Mesothelial cell of epicardium (in vitro differentiated cells): ENCODE measurements at regions not wholly inside any gene's neighbourhood (a gene's known extent, or its start where the extent isn't known, plus 50 kb on each side); places are given as distances from the start of the nearest gene placed in this dataset.

ENCODE experiments used
- DNase-seq, 2 experiments: peaks; one replicate each; pipeline ENCODE4 v3.0.0; 2021; ENCODE audit warnings: low spot score in 2 of 2; ENCODE audit not compliant: unreplicated experiment in 2 of 2
- H3K27ac Mint-ChIP-seq: 2 replicates; pipeline ENCODE4 v1.8.0; 2021; ENCODE audit warnings: mixed read lengths
- H3K27me3 Mint-ChIP-seq: 2 replicates; pipeline ENCODE4 v1.8.0; 2021; ENCODE audit warnings: low read depth, mixed read lengths
- H3K36me3 Mint-ChIP-seq: 2 replicates; pipeline ENCODE4 v1.8.0; 2021; ENCODE audit warnings: mixed read lengths
- H3K4me1 Mint-ChIP-seq: 2 replicates; pipeline ENCODE4 v1.8.0; 2021; ENCODE audit warnings: mixed read lengths
- H3K4me3 Mint-ChIP-seq: 2 replicates; pipeline ENCODE4 v1.8.0; 2021; ENCODE audit warnings: mild to moderate bottlenecking, moderate library complexity, mixed read lengths
- H3K9me3 Mint-ChIP-seq: 2 replicates; pipeline ENCODE4 v1.8.0; 2021; ENCODE audit warnings: mixed read lengths
- TF ChIP-seq, protein P1 (sequence below): fragments of 200-600 bp; sonication (generic); IDR thresholded peaks from one replicate; pipeline ENCODE4 v1.5.0; 2021; ENCODE audit warnings: antibody characterized with exemption; ENCODE audit not compliant: unreplicated experiment

DNA sequence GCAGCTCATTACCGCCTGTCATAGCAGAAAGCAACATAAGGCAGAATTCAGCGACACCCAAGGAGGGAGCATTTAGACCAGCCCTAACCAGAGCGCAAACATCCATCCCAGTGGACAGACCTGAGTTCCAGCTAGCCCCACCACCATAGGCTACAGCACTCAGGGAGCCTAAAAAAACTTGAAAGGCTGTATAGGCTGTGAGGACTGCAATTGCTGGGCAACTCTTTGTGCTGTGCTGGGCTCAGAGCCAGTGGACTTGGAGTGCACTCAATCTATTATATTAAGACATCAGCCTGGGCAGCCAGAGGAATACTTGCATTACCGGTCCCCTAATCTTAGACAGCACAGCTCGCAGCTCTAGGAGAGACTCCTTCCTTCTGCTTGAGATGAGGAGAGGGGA is 207.3 kb downstream of the KIF2B start:
- no peak for DNase-seq
- Mint-ChIP-seq H3K27ac (no peak overlapping the region), H3K4me3 (no peak overlapping the region), H3K36me3 (no peaks in the 10 kb centered on the region), H3K27me3 (no peaks in the 10 kb centered on the region), H3K9me3 (peaks cover 24% of the 10 kb centered on the region), H3K4me1 (no peaks in the 10 kb centered on the region)
- TF ChIP-seq, protein P1, sequence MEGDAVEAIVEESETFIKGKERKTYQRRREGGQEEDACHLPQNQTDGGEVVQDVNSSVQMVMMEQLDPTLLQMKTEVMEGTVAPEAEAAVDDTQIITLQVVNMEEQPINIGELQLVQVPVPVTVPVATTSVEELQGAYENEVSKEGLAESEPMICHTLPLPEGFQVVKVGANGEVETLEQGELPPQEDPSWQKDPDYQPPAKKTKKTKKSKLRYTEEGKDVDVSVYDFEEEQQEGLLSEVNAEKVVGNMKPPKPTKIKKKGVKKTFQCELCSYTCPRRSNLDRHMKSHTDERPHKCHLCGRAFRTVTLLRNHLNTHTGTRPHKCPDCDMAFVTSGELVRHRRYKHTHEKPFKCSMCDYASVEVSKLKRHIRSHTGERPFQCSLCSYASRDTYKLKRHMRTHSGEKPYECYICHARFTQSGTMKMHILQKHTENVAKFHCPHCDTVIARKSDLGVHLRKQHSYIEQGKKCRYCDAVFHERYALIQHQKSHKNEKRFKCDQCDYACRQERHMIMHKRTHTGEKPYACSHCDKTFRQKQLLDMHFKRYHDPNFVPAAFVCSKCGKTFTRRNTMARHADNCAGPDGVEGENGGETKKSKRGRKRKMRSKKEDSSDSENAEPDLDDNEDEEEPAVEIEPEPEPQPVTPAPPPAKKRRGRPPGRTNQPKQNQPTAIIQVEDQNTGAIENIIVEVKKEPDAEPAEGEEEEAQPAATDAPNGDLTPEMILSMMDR, result no peak

GRCh38 chr17:54046570-54046969 is 223.8 kb downstream of the KIF2B start:
- Mint-ChIP-seq H3K36me3 (peaks cover 8% of the 10 kb centered on the region), H3K4me3 (no peak overlapping the region), H3K27ac (no peak overlapping the region), H3K27me3 (no peaks in the 10 kb centered on the region), H3K4me1 (no peaks in the 10 kb centered on the region), H3K9me3 (peaks cover 23% of the 10 kb centered on the region)
- no peak for DNase-seq
- TF ChIP-seq, protein P1, result no peak

DNA sequence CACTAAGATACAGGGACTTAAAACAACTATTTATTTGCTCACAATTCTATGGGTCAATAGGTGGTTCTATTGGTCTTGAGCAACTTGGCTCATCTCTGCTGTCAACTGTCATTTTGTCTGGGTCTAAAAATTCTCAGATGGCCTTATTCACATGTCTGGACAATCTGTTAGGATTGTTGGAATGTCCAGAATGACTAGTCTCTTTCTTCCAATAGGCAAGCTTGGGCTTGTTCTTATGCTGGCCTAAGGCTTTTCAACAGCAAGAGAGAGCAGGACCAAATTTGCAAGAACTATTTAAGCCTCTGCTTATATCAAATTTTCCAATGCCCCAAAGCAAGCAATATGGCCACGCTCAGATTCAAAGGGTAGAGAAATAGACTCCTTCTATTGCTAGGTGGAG is 240.9 kb downstream of the KIF2B start:
- TF ChIP-seq, protein P1, result no peak
- DNase-seq, result no peak
- Mint-ChIP-seq H3K4me3 (no peak overlapping the region), H3K4me1 (no peaks in the 10 kb centered on the region), H3K9me3 (peaks cover 8% of the 10 kb centered on the region), H3K27ac (no peak overlapping the region), H3K36me3 (no peaks in the 10 kb centered on the region), H3K27me3 (no peaks in the 10 kb centered on the region)

- Mint-ChIP-seq H3K27me3 (no peaks in the 10 kb centered on the region), H3K9me3 (peaks cover 24% of the 10 kb centered on the region), H3K36me3 (no peaks in the 10 kb centered on the region), H3K4me1 (no peaks in the 10 kb centered on the region), H3K4me3 (no peak overlapping the region), H3K27ac (no peak overlapping the region)
- no peak for DNase-seq
- TF ChIP-seq, protein P1, result no peak
Observed at GRCh38 chr17:54085020-54085419, 262.3 kb downstream of the KIF2B start.

- Mint-ChIP-seq H3K36me3 (no peaks in the 10 kb centered on the region), H3K4me1 (no peaks in the 10 kb centered on the region), H3K4me3 (no peak overlapping the region), H3K27me3 (no peaks in the 10 kb centered on the region), H3K9me3 (peaks cover 33% of the 10 kb centered on the region), H3K27ac (no peak overlapping the region)
- TF ChIP-seq, protein P1, result no peak
- no peak for DNase-seq
Observed at GRCh38 chr17:54085934-54086333, 263.2 kb downstream of the KIF2B start.

DNA sequence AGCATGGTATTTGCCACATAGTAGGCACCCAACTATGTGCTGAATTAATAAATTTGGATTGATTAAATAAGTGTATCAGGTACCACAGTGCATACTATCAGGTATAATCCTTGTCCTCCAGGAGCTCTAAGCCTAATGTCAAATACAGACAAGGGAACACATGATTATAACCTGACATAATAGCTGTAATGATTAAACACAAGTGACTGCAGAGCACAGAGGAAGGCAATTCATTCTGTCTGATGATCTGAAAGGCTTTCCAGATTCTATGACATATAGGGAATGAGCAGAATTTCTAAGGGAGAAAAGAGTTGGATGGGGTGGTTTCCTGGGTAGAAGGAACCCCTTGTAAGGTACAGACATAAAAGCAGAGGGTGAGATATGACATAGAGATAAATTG is 273.5 kb downstream of the KIF2B start:
- H3K36me3 Mint-ChIP-seq, result no peaks in the 10 kb centered on the region
- H3K4me1 Mint-ChIP-seq, result no peaks in the 10 kb centered on the region

More for the DNA sequence above, 273.5 kb downstream of the KIF2B start:
- H3K27me3 Mint-ChIP-seq, result no peaks in the 10 kb centered on the region
- H3K4me3 Mint-ChIP-seq, result no peak overlapping the region
- no peak overlapping the region for H3K27ac Mint-ChIP-seq
- no peak for DNase-seq
- H3K9me3 Mint-ChIP-seq, result peaks cover 4% of the 10 kb centered on the region
- TF ChIP-seq, protein P1, result no peak
